GM04504 (cell line): ENCODE measurements at regions not wholly inside any gene's neighbourhood (a gene's known extent, or its start where the extent isn't known, plus 50 kb on each side); places are given as distances from the start of the nearest gene placed in this dataset.

ENCODE experiments used
- DNase-seq: peaks from one replicate; pipeline ENCODE4 v3.0.0-alpha.2; 2012; ENCODE audit warnings: low read depth

- no peak for DNase-seq
These were observed 190.1 kb upstream of the AGAP1 start for GRCh38 chr2:235303499-235304291.

GRCh38 chr2:235305678-235306077 is 188.2 kb upstream of the AGAP1 start:
- DNase-seq = no peak

GRCh38 chr2:235311044-235311443 is 182.8 kb upstream of the AGAP1 start:
- no peak for DNase-seq

- no peak for DNase-seq
These were observed 181.3 kb upstream of the AGAP1 start for GRCh38 chr2:235312571-235312970.

GRCh38 chr2:235314371-235314930 is 179.4 kb upstream of the AGAP1 start:
- no peak for DNase-seq

- DNase-seq = no peak
These were observed 174.7 kb upstream of the AGAP1 start for GRCh38 chr2:235319095-235319494.

- DNase-seq = no peak
These were observed 173.5 kb upstream of the AGAP1 start for GRCh38 chr2:235320326-235320725.

- DNase-seq = no peak
These were observed 169.5 kb upstream of the AGAP1 start for GRCh38 chr2:235324324-235324723.

GRCh38 chr2:235325151-235325550 is 168.7 kb upstream of the AGAP1 start:
- no peak for DNase-seq

- DNase-seq = no peak
These were observed 164.9 kb upstream of the AGAP1 start for GRCh38 chr2:235328991-235329390.

GRCh38 chr2:235330775-235331451 is 162.9 kb upstream of the AGAP1 start:
- peak; percentile 27 for DNase-seq

- no peak for DNase-seq
These were observed 161.5 kb upstream of the AGAP1 start for GRCh38 chr2:235332240-235332890.

- no peak for DNase-seq
These were observed 160.8 kb upstream of the AGAP1 start for GRCh38 chr2:235333076-235333475.

GRCh38 chr2:235334179-235334578 is 159.7 kb upstream of the AGAP1 start:
- DNase-seq = no peak

GRCh38 chr2:235343156-235343774 is 150.6 kb upstream of the AGAP1 start:
- no peak for DNase-seq

GRCh38 chr2:235343869-235344268 is 150.0 kb upstream of the AGAP1 start:
- DNase-seq = peak; percentile 10

GRCh38 chr2:235345745-235346144 is 148.1 kb upstream of the AGAP1 start:
- DNase-seq = no peak

- peak; percentile 78 for DNase-seq
These were observed 146.2 kb upstream of the AGAP1 start for GRCh38 chr2:235347691-235348090.

- no peak for DNase-seq
These were observed 145.5 kb upstream of the AGAP1 start for GRCh38 chr2:235348329-235348728.

GRCh38 chr2:235350234-235350633 is 143.6 kb upstream of the AGAP1 start:
- no peak for DNase-seq

GRCh38 chr2:235352541-235352940 is 141.3 kb upstream of the AGAP1 start:
- no peak for DNase-seq

GRCh38 chr2:235357881-235358280 is 136.0 kb upstream of the AGAP1 start:
- DNase-seq = no peak
